ENCODE measurements at regions not wholly inside any gene's neighbourhood (a gene's known extent, or its start where the extent isn't known, plus 50 kb on each side); places are given as distances from the start of the nearest gene placed in this dataset.

DNA sequence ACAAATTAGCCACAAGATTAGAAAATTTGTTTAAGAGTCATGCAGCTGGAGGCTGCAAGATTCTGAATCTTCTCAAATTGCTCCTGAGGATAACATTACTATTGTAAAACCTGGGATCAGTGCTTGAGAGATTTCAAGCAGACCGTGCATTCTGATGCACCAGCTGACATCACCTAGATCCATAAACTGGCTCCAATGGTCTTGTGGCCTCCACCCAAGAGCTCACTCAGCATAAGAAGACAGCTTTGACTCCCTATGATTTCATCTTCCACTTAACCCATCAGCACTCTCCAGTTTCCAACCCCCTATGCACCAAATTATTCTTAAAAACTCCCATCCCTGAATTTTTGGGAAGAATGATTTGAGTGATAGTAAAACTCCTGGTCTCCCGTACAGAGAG lies 1007.9 kb upstream of the TENM4 start:
- no peak for DNase-seq

DNA sequence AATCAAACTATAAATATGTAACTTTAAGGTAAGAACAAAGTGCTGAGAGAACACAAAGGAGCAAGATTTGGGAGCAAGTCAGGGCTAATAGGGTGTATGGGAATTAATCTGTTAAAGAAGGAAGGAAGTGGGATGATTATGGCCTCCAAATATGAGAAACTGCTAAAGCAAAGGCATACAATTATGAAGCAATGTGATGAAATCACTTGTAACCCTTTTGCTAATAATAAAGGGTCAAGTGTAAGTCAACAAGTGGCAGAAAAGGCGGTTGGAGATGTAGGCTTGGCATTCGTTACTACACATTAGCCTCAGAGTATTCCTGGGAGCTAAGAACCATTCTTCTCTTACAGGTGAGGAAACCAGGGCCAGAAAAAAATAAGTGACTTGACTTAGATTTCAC lies 1002.3 kb upstream of the TENM4 start:
- DNase-seq = no peak

DNA sequence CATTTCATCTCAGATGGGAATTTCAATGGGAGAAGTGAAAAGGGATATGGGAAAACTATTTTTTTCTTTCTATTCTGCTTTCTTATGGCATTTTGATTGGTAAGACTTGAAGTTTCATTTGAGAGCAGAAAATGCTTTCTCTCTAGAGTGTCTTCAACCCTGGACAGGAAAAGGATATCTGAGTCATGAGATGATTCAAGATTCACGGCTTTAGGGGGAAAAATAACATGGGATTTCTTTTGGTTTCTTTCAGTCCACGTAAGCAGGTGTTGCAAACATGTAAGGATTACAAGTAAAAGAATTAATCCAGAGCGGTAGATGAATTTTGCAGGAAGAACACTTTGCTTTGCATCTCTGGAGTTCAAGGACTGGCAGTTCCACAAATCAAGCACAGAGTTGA lies 1001.0 kb upstream of the TENM4 start:
- DNase-seq = no peak

DNA sequence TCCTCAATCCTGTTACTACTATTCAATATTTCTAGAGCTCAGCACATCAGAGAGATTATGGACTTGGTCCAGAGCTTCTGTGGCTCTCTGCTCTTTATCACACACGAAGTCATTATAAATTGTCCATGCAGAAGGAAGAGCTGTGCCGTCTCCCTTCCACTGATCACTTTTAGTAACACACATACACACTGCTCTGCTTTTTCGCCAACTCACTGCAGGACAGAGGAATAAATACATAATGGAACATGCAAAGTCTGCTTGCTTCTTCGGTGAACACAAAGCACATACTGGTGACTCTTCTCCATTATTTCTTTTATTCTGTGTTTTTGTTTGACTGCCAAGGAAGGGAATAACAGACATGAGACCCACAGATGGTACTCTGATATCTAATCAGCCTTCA lies 1000.0 kb upstream of the TENM4 start:
- DNase-seq = no peak

DNA sequence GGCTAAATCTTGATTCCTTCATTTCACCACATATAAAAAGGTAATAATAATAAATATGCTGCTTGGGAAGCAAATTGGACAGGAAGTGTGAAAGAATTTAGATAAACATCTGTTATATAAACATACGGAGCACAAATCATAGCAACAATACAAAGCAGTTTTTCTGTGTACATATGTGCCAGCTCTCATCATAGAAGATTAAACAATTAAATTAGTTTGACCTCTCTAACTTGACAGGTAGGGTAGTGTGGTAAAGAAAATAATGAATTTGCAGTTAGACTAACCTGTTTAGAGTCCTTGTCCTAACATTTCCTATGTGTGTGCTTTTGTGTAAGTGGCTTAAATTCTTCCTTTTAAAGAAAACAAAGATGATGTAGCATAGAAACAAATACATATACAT lies 995.7 kb upstream of the TENM4 start:
- DNase-seq = no peak

DNA sequence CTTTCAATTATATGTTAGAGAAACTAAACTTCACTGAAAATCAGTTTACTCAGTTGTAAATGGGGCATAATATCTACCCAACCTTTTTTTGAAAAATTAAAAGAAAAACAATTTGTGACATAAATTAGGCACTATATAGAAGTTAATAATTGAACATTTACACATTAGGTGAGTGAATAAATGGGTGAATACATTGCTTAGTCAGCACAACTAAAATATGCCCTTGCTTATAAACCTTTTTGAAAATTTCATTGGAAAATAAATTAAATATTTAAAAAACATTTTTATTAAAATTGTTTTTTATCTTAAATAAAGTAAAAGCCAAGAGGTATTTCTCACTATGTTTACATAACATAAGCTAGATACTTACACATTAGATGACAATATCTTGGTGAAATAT lies 994.5 kb upstream of the TENM4 start:
- no peak for DNase-seq

DNA sequence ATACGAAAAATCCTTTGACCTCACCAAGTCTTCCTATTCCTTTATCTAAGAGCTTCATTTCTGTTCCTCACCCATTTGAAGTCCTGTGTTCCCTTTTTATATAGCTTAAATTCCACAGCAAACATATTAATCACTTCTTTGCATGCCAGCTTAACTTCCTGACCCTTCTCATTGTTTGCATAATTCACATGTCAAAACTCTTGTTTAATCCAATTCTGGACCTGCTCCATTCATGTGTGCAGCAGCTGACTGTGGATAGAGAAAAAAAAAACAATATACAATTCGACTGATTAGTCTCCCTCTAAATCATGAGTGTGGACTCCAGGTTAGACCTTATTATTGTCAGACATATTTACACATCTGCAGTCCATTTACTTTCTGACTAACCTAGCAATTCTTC lies 991.2 kb upstream of the TENM4 start:
- no peak for DNase-seq

DNA sequence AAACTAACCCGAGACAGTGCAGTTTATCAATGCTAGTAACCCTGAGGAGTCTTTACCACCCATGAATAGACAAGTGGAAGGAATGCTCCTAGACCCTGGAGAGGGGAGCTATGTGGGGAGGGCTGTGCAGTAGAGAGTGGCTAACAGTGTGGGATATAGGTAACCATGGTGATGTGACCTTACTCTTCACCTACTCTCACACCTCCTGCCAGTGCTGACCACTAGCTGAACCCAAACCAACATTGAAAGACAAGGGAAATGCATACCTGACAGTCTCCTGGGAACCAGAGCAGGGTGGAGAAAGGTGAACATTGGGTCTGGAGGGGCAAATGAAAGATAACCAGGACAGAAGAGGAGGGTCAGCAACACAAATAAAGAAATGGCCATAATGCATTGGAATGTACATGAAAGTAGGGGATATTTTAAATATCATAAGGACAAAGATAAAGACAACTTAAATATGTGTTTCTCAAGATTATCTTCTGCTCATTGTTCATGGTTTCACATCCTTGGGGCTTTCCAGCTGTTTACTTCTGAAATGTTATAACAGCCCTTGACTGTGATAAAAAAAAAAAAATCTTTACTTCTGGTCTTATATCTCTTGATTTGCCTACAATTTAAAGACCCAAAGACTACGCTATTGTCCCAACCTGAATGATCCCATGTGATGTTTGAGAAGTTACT lies 983.3 kb upstream of the TENM4 start:
- no peak for DNase-seq

DNA sequence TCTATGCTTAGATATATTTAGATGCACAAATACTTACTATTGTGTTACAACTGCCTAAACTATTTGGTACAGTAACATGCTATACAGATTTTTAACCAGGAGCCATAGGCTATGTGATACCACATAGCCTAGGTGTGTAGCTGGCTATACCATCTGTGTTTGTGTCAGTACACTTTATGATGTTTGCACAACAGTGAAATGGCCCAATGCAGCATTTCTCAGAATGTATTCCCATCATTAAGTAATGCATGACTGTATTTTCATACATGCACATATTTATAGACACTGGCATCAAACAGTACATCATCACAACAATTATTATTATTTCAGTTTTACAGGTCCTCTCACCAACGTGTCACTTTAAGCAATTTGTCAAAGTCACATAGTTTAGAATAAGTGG lies 979.5 kb upstream of the TENM4 start:
- no peak for DNase-seq

DNA sequence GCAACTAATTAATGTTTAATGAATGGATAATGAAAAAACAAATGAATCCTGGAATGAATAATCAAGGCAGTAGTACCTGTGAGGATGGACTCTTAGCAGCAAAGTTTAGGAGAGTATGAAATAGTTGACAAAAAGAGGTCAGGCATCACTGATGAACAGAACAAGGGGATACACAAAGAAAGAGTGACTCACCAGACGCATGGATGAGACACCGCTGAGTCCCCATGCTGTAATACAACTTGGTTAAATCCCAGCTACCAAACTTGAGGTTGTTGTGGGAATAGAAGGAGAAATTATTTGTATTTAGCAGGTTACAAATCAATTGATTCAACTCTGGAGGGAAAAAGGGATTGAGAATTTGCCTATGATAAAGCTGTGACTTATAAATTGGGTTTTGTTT lies 976.9 kb upstream of the TENM4 start:
- DNase-seq = no peak

DNA sequence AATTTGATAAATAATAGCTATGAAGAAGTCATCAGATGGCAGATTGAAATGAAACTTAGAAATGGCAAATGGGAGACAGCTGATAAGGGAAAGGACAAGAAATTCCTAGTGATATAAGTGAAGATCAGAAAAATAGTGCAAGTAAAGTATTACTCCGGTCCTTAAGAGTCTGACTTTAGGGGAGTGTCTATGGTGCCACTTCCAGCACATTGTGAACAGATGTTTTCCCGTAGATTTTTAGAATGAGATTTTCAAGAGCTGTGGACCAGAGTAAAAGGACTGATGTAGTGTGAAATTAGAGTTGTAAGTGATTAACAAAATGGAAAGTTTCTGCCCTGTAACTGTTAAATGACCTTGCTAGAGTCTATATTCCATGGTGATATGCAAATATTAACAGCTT lies 974.8 kb upstream of the TENM4 start:
- no peak for DNase-seq

DNA sequence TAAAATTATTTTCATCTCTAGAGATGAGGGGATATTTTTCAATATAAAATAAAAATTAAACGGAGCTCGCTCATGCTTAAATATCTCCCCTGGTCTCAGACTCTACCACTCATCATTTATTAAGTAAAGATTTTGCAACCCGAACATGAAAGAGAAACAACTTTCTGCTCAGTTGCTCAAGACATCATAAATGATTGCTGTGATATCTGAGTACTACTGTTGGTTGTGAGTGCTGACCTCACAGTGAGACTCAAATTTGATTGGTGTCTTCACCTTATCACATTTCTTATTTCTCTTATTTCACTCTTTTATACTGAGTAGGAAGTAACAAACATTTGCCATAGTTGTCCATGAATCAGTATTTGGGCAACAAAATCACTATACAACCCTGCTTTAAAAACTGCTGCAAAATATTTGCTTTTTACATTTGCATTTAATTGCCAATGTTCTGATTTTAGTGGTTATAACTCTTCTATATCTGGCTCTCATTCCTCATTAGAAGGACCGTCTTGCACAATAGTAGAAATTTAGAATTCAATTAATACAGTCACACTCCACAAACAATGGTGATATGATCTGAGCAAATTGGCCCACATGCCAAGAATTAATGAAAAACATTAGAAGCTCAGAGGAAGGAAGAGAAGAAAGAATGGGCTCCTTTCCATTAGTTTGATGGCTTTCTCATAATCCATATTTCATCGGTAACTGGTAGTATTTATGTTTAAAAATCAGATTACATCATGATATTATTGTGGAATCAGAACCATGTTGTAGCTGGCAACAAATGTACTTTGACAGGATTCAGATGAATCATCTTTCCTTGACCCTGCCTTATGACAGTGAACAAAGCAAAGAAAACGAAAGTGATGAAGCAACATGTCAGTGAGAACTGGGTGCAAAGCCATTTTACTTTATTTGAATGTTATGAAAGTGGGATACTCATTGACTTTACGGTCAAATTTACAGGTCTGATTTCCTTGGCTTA lies 973.6 kb upstream of the TENM4 start:
- no peak for DNase-seq

DNA sequence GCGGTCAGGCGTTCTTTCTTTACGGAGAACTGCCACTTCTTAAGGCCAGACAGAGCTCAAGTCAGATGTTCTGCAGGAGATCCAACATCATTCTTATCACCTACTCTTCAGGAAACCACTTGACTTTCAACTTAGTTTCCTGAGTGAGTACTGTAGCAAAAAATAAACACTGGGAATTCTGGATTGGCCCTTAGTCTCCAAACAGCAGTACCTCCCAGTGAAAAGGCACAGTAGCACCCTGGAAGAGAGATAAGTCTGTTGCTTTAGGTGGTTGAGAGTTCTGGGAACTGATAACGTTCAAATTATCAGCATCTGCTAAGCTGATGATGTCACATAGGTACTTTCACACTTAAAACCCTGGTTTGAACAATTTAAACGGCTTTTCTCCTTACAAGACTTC lies 971.8 kb upstream of the TENM4 start:
- no peak for DNase-seq

DNA sequence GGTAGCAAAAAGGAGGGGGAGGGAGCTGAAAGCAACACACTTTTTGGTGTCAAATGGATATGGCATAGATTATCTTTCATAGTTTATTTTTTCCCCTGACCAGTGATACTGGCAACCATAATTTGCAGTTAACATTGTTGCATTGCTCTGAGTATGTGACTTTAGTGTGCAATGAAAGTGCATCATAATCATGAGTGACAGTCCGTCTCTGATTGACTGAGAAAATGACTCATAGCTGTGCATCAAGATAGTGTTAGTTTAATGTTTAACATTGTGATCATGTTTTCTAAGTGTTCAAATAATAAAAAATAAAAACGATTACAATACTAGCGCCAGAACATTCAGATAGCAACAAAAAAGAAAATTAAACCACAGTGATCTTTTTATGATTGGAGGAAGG lies 952.4 kb upstream of the TENM4 start:
- DNase-seq = no peak

DNA sequence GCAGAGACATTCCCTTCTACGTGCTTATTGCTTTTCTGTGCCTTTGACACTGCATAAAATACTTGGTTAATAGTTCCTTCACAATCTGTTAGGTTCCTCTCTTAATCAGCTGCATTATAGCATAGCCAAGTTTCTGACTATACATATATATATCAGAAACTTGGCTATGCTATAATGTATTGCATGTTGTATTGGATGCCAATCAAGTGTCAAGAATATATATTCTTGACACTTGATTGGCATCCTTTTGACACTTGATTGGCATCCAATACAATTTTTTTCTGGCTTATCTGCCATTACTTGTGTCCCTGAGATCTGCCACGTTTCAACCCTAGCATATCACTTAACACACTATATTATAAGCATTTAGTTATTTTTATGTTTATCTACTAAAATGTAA lies 949.7 kb upstream of the TENM4 start:
- no peak for DNase-seq

DNA sequence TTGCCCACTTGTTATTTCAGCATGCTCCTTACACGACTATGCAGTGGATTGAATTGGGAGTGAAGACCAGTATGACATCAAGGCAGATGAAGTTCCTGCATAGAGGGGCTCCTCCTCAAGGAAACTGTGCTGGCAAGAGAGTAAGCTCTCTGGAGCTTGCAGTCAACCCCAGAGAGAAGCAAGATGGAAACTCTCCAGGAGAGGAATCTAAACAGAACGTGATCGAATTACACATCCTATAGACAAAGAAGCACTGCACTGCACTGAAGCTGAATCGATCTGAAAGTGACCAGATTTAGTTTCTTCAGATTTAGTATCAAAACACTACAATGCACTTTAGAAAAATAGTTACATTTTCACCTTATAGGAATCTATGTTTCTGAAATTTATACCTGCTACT lies 947.7 kb upstream of the TENM4 start:
- no peak for DNase-seq

DNA sequence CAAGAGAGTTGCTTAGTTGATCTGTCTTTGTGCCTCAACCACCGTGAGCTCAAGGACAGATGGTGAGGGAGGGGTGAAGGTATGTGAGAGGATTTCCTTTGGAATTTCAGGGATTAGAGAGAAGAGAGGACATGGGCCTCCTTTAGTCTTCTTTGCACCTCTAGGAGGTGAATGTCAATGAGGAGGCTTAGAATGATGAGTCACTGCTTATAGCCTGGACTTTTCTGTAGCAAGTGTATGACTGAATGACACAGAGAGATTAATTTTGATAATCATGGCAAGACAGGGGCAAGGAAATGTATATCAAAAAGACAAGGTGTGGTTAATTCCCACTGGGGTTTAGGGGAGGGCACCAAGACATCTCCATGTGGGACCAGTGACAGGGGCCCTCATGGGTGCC lies 947.3 kb upstream of the TENM4 start:
- DNase-seq = no peak

DNA sequence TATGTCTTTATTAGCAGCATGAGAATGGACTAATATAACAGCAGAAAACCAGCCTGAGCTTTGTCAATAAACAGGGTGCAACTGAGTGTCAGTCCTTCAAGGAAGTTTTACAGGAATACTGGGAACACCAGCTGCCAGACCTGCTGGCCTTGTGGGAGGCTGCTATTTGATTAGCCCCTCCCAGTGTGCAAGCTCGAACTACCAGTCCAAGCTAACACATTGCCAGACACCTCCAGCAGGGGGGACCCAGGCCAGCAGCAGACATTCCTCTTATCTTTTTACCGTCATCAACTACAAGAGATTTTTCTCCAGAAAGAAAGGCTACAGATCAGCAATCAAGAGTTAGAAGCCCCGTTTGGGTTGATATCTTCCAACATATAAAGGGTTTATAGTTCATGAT lies 942.8 kb upstream of the TENM4 start:
- DNase-seq = no peak

DNA sequence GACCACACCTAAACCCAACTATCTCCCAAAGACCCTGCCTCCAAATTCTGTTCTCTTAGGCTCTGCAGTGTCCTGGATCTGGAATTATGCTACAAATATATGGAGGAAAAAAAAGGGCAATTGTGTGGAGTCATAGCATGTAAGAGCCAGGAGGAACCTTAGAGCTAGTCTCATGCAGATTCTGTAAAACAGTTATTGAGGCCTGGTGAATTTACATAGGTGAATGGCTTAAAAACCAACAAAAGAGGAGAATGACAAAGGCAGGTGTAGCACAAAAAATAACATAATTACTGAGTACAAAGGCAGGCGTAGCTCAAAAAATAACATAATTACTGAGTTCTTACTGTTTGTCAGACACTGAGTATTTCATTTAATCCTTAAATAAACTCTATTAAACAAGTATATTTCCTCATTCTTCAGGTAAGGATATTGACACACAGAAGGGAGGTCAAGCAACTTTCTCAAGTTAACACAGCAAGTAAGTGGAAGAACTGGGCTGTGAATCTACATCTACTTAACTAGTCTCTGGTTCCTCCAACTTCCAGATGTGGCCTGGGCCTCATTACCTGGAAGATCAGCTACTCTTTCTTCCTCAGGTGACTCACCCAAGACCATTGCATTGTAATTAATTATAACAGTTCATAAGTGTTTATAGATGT lies 938.9 kb upstream of the TENM4 start:
- no peak for DNase-seq

DNA sequence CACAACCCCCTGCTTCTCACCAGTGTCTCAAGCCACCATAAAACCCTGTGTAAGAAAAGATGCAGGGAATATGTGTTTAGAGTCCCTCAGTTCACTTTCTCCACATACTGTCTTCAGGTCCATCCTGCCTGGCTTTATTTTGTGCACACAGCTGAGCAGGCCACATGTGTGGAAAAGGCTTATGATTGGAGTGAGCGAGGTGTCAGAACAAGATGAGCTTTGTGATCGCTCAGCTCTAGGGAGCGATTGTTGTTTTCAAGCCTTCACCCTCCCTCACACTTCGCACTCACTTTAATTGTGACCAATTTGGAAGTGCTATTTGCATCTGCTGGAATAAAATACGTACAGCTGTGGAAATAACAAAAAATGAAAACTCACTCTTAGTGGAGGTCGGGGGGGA lies 931.1 kb upstream of the TENM4 start:
- DNase-seq = no peak

DNA sequence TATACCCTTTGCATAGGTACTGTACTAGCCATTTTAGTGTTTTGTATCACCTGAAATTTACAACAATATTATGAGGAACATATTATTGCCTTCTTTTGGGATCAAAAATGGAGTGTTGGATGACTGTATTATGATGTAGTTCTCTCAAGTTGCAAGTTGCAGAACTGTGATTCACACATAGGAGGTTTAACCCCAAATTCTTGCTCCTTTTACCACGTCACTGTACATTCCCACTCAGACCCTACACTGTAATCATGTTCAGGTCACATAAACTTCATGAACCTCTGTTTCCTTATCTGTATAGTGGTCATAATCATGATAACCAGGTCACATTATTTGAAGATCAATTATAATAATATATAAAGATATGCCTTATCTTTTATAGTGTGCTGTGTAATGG lies 925.1 kb upstream of the TENM4 start:
- DNase-seq = no peak

DNA sequence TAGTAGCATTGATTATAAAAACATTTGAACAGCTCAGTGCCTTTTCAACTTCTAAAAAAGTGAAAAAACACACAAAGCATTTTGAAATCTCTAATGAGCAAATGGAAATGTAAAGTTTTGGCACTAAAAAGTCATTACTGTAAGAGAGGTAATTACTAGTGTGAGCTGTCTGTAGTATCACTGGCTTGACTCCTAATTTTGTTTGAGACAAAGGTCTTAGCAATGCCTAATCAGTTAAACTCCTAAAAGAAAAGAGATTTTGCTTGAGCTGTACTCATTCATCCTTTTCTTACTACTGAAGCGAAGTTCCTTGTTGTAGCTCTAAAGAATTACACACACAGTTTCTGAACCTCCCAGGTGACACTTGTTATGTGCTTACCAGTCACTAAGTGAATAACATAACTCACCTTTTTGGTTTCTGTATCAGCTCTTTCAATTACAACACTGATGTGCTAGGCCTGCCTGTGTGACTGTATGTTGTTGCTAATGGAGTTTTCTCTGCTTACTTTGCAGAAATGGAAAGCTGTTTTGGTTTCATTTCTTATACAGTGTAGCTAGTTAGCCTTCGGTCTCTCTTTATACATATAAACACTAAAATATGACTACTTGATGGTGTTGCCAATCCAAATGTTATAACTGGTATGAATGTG lies 924.4 kb upstream of the TENM4 start:
- DNase-seq = no peak

DNA sequence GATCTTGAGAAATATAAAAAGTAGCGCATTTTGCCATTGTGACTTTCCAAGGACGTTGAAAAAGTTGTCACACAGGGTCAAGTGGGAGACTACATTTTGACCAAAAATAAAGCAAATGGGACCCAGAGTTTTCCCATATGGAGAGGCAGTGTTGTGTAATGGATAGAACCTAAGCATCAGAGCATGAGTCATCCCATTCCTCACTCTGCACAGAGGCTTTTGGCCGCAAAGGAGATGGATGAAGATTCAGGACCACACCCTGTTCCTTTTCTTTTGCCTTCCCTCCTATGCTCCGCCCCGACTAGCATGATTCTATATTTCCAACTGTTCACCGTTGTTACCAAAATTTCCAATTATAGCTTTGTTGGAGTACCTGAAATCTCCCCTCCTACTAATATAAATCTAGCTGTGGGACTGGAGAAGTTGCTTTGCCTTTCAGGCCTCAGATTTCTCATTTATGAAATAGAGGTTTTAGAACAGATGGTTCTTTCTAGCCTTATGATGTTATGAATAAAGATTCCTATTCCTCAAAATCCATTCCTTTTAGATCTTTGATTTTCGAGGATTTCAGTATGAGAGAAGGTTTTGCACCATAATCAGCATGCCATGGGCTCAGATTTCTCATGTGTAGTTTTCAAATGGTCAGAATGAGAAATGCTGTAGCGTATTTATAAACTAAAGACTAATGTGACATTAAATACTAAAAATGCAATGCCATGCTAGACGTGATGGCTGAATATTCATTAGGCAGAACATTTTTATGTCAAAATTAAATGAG lies 921.9 kb upstream of the TENM4 start:
- no peak for DNase-seq
